ENCODE measurements at regions not wholly inside any gene's neighbourhood (a gene's known extent, or its start where the extent isn't known, plus 50 kb on each side); places are given as distances from the start of the nearest gene placed in this dataset.

DNA sequence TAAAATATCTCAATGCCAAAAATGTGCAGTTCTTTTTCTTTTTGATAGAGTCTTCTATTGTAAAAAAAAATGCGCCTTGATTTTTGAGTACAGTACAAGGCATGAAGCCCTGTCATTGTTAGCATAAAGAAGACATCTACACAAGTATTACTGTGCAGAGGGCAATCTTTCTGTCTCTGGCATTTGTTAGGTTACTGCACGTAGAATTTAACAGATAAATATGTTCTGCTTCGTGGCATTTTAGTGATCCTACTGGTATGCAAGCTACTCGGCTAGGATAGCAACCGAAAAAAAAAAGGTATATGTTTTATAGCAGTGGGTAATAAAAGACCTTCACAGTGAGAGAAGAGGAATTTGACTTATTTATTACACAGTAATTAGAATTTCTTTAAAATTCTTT is 492.9 kb upstream of the ADGRL2 start:
- TF ChIP-seq POLR2AphosphoS5 (IDR thresholded peaks at IDR 0.05; ENCODE audit: low read depth, low read length) (no peak), CHD7 (IDR thresholded peaks at IDR 0.05; ENCODE audit: insufficient replicate concordance, low read length) (no peak), CTCF (IDR thresholded peaks at IDR 0.05; ENCODE audit: control extremely low read depth in 1 of 3, insufficient read depth in 1 of 3, low read depth in 1 of 3, low read length in 3 of 3) (no peak)

Measured in H1 (cell line).